ENCODE measurements at regions not wholly inside any gene's neighbourhood (a gene's known extent, or its start where the extent isn't known, plus 50 kb on each side); places are given as distances from the start of the nearest gene placed in this dataset.

GRCh38 chr7:22662556-22663356 lies 64.2 kb upstream of the IL6 start:
- TF ChIP-seq, protein P1, sequence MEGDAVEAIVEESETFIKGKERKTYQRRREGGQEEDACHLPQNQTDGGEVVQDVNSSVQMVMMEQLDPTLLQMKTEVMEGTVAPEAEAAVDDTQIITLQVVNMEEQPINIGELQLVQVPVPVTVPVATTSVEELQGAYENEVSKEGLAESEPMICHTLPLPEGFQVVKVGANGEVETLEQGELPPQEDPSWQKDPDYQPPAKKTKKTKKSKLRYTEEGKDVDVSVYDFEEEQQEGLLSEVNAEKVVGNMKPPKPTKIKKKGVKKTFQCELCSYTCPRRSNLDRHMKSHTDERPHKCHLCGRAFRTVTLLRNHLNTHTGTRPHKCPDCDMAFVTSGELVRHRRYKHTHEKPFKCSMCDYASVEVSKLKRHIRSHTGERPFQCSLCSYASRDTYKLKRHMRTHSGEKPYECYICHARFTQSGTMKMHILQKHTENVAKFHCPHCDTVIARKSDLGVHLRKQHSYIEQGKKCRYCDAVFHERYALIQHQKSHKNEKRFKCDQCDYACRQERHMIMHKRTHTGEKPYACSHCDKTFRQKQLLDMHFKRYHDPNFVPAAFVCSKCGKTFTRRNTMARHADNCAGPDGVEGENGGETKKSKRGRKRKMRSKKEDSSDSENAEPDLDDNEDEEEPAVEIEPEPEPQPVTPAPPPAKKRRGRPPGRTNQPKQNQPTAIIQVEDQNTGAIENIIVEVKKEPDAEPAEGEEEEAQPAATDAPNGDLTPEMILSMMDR (IDR thresholded peaks at IDR 0.05; ENCODE audit: insufficient read depth, low read length, poor library complexity, severe bottlenecking), result no peak
- no peaks in the 10 kb centered on the region for H3K27me3 ChIP-seq (replicated peaks; ENCODE audit: control insufficient read depth, insufficient read depth, low read length)
- H3K36me3 ChIP-seq (ENCODE audit: control insufficient read depth, insufficient read depth, low read length), result no peaks in the 10 kb centered on the region
- no peak for DNase-seq (ENCODE audit: extremely low read depth, insufficient read length)
- H3K4me3 ChIP-seq (replicated peaks; ENCODE audit: low read depth, low read length), result no peak overlapping the region

DNA sequence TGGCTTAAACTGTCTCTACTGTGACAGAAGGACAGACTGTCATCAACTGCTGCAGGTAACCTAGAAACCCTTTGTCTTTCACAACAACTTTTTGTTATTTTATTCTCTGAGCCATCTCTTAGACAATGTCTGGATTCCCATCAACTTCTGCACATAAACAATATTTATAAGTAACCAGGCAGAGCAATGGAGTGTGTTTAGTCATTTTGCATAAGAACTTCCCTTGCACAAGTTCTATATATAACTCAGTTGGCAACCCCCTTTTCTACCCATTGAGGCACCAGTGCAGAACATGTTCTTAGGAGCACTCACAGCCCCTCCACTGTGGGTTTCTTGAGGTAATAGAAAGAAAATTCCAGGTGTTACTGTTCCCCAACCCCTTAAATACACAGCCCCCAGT lies 65.0 kb upstream of the IL6 start:
- no peaks in the 10 kb centered on the region for H3K36me3 ChIP-seq (ENCODE audit: control insufficient read depth, insufficient read depth, low read length)
- no peak for DNase-seq (ENCODE audit: extremely low read depth, insufficient read length)
- no peaks in the 10 kb centered on the region for H3K27me3 ChIP-seq (replicated peaks; ENCODE audit: control insufficient read depth, insufficient read depth, low read length)
- H3K4me3 ChIP-seq (replicated peaks; ENCODE audit: low read depth, low read length), result no peak overlapping the region
- TF ChIP-seq, protein P1 (IDR thresholded peaks at IDR 0.05; ENCODE audit: insufficient read depth, low read length, poor library complexity, severe bottlenecking), result no peak

DNA sequence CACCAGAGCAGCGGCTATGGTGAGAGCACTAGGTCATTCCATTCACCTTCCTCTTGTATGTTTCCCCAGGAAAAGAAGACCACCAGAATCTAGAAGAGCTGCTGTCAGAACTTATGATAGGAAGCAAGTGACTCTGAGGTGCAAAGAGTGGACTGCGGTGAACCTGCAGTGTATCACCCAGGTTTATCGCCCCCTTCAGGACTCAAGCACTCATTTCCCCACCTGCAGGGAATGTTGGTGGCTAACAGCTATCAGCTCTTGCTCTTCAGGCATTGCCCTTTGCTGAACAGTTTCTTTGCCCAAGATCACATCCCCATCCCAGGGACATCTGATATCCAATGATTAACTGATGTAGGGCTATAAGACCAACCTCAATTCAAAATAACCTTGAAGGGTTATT lies 66.3 kb upstream of the IL6 start:
- H3K27me3 ChIP-seq (replicated peaks; ENCODE audit: control insufficient read depth, insufficient read depth, low read length), result no peaks in the 10 kb centered on the region
- TF ChIP-seq, protein P1 (IDR thresholded peaks at IDR 0.05; ENCODE audit: insufficient read depth, low read length, poor library complexity, severe bottlenecking), result peak; percentile 53
- DNase-seq (ENCODE audit: extremely low read depth, insufficient read length), result no peak
- H3K4me3 ChIP-seq (replicated peaks; ENCODE audit: low read depth, low read length), result no peak overlapping the region
- H3K36me3 ChIP-seq (ENCODE audit: control insufficient read depth, insufficient read depth, low read length), result no peaks in the 10 kb centered on the region

DNA sequence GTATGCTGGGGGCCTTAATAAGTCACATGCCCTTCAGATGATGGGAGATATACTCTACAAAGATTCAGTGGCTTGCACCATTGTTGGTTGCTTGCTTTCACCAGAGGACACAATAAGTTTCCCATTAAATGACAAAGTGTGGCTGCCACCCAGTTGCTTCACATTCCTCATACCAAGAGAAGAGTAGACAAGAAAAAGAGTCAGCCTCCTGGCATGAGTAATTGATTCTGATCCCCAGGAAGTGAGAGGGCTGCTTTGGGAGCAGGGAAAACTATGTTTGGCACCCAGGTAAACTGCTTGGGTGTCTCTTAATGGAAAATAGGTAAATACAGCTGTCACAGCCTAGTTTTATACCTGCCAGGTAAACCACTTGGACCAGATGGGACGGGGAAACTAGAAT lies 66.7 kb upstream of the IL6 start:
- Histone ChIP-seq H3K36me3 (ENCODE audit: control insufficient read depth, insufficient read depth, low read length) (no peaks in the 10 kb centered on the region), H3K27me3 (replicated peaks; ENCODE audit: control insufficient read depth, insufficient read depth, low read length) (no peaks in the 10 kb centered on the region)

GRCh38 chr7:22659741-22660140 lies 67.3 kb upstream of the IL6 start:
- Histone ChIP-seq H3K4me3 (replicated peaks; ENCODE audit: low read depth, low read length) (no peak overlapping the region), H3K27me3 (replicated peaks; ENCODE audit: control insufficient read depth, insufficient read depth, low read length) (no peaks in the 10 kb centered on the region), H3K36me3 (ENCODE audit: control insufficient read depth, insufficient read depth, low read length) (no peaks in the 10 kb centered on the region)
- no peak for DNase-seq (ENCODE audit: extremely low read depth, insufficient read length)
- TF ChIP-seq, protein P1 (IDR thresholded peaks at IDR 0.05; ENCODE audit: insufficient read depth, low read length, poor library complexity, severe bottlenecking), result no peak

More for the DNA sequence above, 66.7 kb upstream of the IL6 start:
- TF ChIP-seq, protein P1 (IDR thresholded peaks at IDR 0.05; ENCODE audit: insufficient read depth, low read length, poor library complexity, severe bottlenecking), result no peak
- no peak overlapping the region for H3K4me3 ChIP-seq (replicated peaks; ENCODE audit: low read depth, low read length)
- no peak for DNase-seq (ENCODE audit: extremely low read depth, insufficient read length)
